GM18499 (cell line): ENCODE measurements at regions not wholly inside any gene's neighbourhood (a gene's known extent, or its start where the extent isn't known, plus 50 kb on each side); places are given as distances from the start of the nearest gene placed in this dataset.
"Not testable (repeated sequence)": the region's sequence is repeated elsewhere in the genome, so short reads cannot be mapped to it uniquely, and the experiment has no call there.

Experiments used
- ATAC-seq: cut with Tn5 transposase; IDR thresholded peaks from one replicate; pipeline ENCODE4 v1.9.1; 2021; ENCODE audit warnings: moderate number of reproducible peaks; ENCODE audit not compliant: insufficient read depth, unreplicated experiment

DNA sequence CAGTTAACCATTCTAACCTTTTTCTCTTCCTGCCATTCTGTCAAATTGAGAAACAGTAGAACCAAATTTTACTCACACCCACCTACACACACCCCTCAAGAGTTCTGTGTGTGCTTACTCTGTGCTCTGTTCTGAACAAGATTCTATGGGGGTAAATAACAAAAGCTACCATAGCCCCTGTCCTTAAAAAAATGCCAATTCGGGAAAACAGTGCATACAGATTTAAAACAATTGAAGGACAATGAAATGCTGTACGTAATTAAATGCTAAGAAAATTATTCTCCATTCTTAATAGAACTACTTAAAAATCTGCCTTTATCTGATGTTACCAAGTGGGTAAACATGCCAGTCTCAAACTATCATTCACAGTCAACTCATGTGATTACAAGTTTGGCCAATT, 1107.5 kb downstream of the TUSC7 start:
- ATAC-seq, result no peak

DNA sequence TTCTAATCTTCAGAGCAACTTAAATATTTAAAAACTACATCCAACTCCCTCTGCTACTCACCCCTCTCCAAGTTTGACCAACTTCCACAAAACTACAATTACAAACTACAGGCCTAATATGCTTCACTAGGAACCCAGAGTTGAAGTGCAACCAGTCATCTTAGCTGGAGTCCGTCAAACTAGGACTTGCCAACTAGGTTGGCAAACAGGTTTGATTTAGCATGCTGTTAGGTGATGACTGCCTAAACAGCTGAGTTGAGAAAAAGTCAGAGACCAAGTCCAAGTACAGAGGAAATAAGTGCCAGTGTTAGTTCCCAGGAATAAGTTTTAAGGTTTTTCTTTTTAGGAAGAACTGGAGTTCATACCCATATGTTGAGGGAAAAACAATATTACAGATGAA, 1109.0 kb downstream of the TUSC7 start:
- no peak for ATAC-seq

- no peak for ATAC-seq
These were observed 1111.2 kb downstream of the TUSC7 start for GRCh38 chr3:117820658-117821299.

DNA sequence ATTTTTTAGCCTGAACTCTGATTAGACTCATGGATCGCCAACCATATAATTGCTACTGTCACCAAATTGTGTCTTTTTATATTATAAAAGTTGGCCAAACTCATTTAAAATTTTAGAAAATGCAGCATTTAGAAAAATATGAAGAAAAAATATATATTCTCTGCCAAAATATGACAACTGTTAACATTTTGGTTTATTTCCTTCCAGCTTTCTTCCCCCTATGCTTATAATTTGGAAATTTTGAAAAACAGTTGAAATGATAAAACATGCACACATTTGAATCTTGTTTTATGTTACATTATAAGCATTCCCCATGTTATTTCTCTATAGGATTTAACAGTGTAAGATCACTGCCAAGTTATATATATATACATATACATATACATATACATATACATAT, 1112.8 kb downstream of the TUSC7 start:
- no peak for ATAC-seq

- no peak for ATAC-seq
These were observed 1126.7 kb downstream of the TUSC7 start for GRCh38 chr3:117836296-117836695.

GRCh38 chr3:117837391-117837790, 1127.8 kb downstream of the TUSC7 start:
- ATAC-seq, result no peak

DNA sequence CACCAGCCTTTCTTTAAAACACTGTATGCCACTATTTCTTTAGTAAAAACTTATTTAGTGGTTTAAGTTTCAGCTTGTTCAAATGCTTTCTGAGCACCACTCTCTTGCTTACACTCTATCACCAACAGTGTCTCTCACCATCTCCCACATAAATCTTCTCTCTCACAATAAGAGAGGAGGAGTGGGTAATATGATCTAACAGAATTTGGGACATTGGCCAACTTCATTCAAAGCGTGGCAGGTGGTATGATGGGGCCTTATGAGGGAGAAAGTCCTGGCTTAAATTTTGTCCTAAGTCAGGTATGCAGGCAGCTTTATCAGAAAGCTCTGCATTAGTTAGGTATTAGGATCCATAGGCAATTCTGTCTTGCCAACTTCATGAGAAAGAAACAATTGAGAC, 1132.5 kb downstream of the TUSC7 start:
- no peak for ATAC-seq

DNA sequence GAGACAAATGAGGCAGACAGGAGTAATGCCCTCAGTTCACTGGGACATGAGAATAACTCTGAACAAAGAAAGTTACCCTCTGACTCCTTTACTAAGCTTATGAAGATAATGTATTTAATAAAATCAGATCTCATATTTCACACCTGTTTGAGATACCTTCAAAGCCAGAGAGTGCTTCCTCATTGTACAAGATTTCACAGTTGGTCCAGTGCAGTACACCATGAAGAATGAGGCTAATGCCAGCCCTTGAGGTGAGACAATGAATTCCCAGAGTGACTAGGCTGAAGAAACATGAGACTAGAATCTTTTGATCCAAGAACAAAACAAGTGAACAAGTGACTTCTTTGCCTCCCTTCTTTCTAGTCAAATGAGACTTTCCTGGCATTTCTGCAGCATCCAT, 1133.8 kb downstream of the TUSC7 start:
- no peak for ATAC-seq

DNA sequence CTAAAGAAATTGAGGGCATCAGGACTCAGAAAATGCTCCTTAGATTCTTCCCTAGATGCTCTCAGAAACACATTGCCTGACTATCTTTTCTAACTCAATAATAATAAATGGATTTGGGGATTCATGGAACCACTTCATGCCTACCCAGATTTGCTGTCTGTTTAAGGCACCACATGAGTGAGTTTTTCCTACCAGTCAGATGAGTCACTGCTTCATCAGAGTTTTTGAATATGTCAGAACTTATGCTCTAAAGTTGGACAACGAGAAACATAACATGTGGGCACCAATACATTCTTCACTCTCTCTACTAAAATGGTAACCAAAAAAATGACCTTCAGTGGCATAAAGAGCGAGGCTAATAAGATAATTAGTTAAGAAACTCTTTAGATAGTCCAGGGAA, 1135.1 kb downstream of the TUSC7 start:
- no peak for ATAC-seq

GRCh38 chr3:117846238-117846637, 1136.7 kb downstream of the TUSC7 start:
- no peak for ATAC-seq

DNA sequence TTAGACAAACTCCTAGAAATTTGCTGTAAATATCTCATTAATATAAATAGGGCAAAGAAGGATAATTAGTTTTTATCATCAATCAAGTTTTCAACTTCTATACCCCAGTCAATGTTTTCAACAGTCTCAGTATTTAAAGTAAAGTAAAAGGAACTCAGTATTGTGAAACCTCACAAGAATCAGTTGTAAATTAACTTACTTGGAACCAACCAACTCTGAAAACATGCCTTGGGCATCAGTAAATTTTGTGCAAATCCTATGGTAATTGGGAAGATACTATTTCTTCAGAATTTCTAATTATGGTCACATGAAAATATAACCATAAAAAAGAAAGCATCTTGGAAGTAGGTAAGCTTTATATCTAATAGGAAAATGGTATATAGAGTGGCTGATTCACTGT, 1139.0 kb downstream of the TUSC7 start:
- ATAC-seq, result no peak

- no peak for ATAC-seq
These were observed 1144.5 kb downstream of the TUSC7 start for GRCh38 chr3:117853923-117854668.

DNA sequence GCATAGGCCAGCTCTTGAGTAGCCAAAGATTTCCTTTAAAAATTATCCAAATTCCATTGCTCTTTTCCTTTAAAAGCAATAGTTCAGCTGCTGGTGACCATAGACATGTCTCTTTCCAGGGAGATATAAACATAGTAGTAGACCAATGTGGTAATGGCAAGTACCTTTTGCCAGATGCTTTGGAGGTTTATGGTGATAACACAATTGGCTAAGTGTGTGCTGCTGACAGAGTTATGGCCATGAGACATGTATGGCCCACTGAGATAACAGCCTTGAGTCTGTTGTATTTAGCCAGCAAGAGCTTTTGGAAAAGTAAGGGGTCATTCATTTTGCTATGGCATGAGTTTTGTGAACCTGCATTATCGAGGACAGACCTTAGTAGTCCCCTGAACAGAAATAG, 1146.8 kb downstream of the TUSC7 start:
- no peak for ATAC-seq

DNA sequence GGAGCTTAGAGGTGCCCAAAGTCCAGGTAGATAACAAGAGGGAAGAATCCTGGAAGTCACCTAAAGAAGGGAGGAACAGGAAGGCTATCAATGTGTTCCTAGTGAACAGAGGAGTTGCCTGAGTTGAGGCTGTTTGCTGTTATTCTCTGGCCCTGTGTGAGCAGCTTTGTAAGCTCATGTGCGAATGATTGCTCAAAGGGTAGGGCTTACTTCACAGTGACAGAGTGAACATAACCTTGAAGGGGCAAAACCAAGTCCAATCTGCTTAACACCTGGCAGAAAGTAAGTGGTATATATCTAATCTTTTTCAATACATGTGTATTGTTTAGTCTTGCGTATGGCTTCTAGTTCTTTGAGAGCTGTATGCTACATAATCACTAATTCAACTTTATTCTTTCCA, 1153.6 kb downstream of the TUSC7 start:
- no peak for ATAC-seq

DNA sequence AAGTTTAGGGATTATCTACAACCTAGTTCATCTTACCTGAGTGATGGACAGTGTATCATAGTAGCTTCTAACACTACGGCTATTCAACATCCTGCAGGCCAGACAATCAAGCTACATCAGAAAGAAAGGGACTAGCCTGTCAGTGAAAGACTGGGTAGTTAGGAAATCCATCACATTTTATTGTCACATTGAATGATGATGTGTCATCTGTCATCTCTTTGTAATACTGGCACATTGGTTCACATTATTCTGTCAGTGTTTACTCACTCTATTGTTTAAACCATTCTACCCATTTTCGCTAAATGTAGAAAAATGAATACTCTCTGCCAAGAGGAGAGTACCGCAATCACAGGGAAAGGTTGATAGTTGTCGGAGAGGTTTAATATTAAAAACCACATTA, 1155.8 kb downstream of the TUSC7 start:
- no peak for ATAC-seq

DNA sequence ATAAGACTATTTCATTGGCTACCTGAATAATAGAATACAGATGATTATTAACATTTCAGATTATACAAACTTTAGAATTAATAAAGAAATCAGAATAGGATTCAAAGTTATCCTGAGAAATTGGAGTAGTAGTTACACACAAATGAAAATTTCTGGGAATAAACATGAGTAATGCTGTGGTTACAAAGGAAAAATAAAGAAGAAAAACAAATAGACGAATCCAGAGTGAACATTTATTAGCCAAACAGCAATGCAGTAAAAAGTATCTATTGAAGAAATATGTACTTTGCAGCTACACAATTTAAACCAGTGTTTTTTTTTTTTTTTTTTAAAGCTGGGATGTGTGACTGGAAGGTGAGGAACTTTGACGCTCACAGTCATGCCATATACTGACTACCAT, 1159.2 kb downstream of the TUSC7 start:
- ATAC-seq, result no peak

GRCh38 chr3:117871934-117872333, 1162.4 kb downstream of the TUSC7 start:
- no peak for ATAC-seq

GRCh38 chr3:117872594-117873248, 1161.9 kb downstream of the IGSF11 start:
- ATAC-seq, result not testable (repeated sequence)

DNA sequence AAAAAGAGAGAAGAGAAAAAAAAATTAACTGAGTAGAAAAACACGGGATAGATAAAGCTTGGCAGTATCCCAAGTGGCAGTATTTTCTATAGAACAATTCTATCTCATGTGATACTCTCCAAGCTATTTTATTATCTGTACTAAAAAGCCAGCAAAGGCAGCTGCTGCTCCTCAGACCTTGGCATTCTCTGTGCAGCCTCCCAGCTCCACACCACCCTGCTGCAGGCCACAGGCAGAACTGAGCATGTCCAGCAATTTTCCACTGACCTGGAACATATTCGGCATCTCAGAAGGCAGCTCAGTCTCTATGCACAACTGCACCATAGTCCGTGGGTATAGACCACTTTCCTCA, 1161.4 kb downstream of the IGSF11 start:
- no peak for ATAC-seq

- ATAC-seq, result no peak
These were observed 1160.5 kb downstream of the IGSF11 start for GRCh38 chr3:117874028-117874690.
